H1 (cell line): ENCODE measurements at regions not wholly inside any gene's neighbourhood (a gene's known extent, or its start where the extent isn't known, plus 50 kb on each side); places are given as distances from the start of the nearest gene placed in this dataset.

ENCODE experiments used
- CTCF ChIP-seq, 3 experiments: IDR thresholded peaks; 1 replicate in 2 of 3; 2 replicates in 1 of 3; pipeline versions ENCODE4 v1.5.1 to v1.6.1; 2011; ENCODE audit warnings: low read length in 3 of 3, mild to moderate bottlenecking in 3 of 3, inconsistent platforms in 2 of 3, low read depth in 1 of 3, moderate library complexity in 1 of 3; ENCODE audit not compliant: insufficient read depth in 1 of 3; ENCODE audit errors: control extremely low read depth in 1 of 3
- GABPA ChIP-seq: IDR thresholded peaks from 2 replicates; pipeline ENCODE4 v1.6.1; 2011; ENCODE audit warnings: mild to moderate bottlenecking, low read length, moderate library complexity, borderline replicate concordance; ENCODE audit not compliant: insufficient read depth
- JUN ChIP-seq: IDR thresholded peaks from 2 replicates; pipeline ENCODE4 v1.6.1; 2011; ENCODE audit warnings: low read depth, mild to moderate bottlenecking, improper control_type of control experiment, low read length
- MAX ChIP-seq: IDR thresholded peaks from 2 replicates; pipeline ENCODE4 v1.6.1; 2012; ENCODE audit warnings: inconsistent platforms
- POLR2A ChIP-seq, 2 experiments: IDR thresholded peaks; 1 replicate in 1 of 2; 2 replicates in 1 of 2; pipeline ENCODE4 v1.6.1; 2011; ENCODE audit warnings: low read depth in 2 of 2, low read length in 2 of 2, mild to moderate bottlenecking in 2 of 2; ENCODE audit errors: control extremely low read depth in 1 of 2
- POLR2AphosphoS5 ChIP-seq: IDR thresholded peaks from 2 replicates; pipeline ENCODE4 v1.6.1; 2011; ENCODE audit warnings: low read depth, low read length
- RNF2 ChIP-seq: fragments of 200-900, 300-1000 bp; sonication (generic); IDR thresholded peaks from 2 replicates; pipeline ENCODE4 v1.7.1; 2016; ENCODE audit warnings: borderline replicate concordance, low read depth, mild to moderate bottlenecking, antibody characterized with exemption, low read length; ENCODE audit not compliant: poor library complexity, severe bottlenecking; ENCODE audit errors: missing control alignments
- RXRA ChIP-seq: IDR thresholded peaks from 2 replicates; pipeline ENCODE4 v1.6.1; 2011; ENCODE audit warnings: low read depth, mild to moderate bottlenecking, low read length, moderate library complexity; ENCODE audit not compliant: insufficient read depth
- SIN3A ChIP-seq, 2 experiments: IDR thresholded peaks in 1 of 2; conservative IDR thresholded peaks in 1 of 2; 2 replicates each; pipeline ENCODE4 v1.6.1; 2011 to 2012; ENCODE audit warnings: low read length in 2 of 2, improper control_type of control experiment in 1 of 2, low read depth in 1 of 2, mild to moderate bottlenecking in 1 of 2
- SP1 ChIP-seq: IDR thresholded peaks from 2 replicates; pipeline ENCODE4 v1.6.1; 2011; ENCODE audit warnings: low read depth, low read length
- SP2 ChIP-seq: IDR thresholded peaks from 2 replicates; pipeline ENCODE4 v1.6.1; 2012; ENCODE audit warnings: mild to moderate bottlenecking, low read length, inconsistent platforms
- TAF1 ChIP-seq: IDR thresholded peaks from 2 replicates; pipeline ENCODE4 v1.6.1; 2011; ENCODE audit warnings: mild to moderate bottlenecking, low read depth, low read length
- TCF12 ChIP-seq: IDR thresholded peaks from 2 replicates; pipeline ENCODE4 v1.6.1; 2011; ENCODE audit warnings: low read depth, mild to moderate bottlenecking, low read length
- USF2 ChIP-seq: IDR thresholded peaks from 2 replicates; pipeline ENCODE4 v1.6.1; 2011; ENCODE audit warnings: low read length, improper control_type of control experiment

- TF ChIP-seq MAX = no peak
- no peak for TF ChIP-seq CTCF (IDR thresholded peaks at IDR 0.05; ENCODE audit: control extremely low read depth in 1 of 3, insufficient read depth in 1 of 3, low read depth in 1 of 3, low read length in 3 of 3)
- no peak for TF ChIP-seq SP2
- TF ChIP-seq SP1 = no peak
- TF ChIP-seq USF2 = no peak
- TF ChIP-seq SIN3A (conservative IDR thresholded peaks at IDR 0.05 in 1 of 2, IDR thresholded peaks at IDR 0.05 in 1 of 2; ENCODE audit: low read depth in 1 of 2, low read length in 2 of 2) = no peak
- TF ChIP-seq JUN = no peak
- TF ChIP-seq POLR2AphosphoS5 = no peak
- no peak for TF ChIP-seq TAF1
- TF ChIP-seq POLR2A (IDR thresholded peaks at IDR 0.05; ENCODE audit: control extremely low read depth in 1 of 2, low read depth in 2 of 2, low read length in 2 of 2) = no peak
- TF ChIP-seq TCF12 = no peak
- TF ChIP-seq GABPA = no peak
- TF ChIP-seq RNF2 = no peak
- no peak for TF ChIP-seq RXRA
These were observed 106.8 kb upstream of the MARCKS start for GRCh38 chr6:113750151-113750855.
